ENCODE measurements at regions not wholly inside any gene's neighbourhood (a gene's known extent, or its start where the extent isn't known, plus 50 kb on each side); places are given as distances from the start of the nearest gene placed in this dataset.

DNA sequence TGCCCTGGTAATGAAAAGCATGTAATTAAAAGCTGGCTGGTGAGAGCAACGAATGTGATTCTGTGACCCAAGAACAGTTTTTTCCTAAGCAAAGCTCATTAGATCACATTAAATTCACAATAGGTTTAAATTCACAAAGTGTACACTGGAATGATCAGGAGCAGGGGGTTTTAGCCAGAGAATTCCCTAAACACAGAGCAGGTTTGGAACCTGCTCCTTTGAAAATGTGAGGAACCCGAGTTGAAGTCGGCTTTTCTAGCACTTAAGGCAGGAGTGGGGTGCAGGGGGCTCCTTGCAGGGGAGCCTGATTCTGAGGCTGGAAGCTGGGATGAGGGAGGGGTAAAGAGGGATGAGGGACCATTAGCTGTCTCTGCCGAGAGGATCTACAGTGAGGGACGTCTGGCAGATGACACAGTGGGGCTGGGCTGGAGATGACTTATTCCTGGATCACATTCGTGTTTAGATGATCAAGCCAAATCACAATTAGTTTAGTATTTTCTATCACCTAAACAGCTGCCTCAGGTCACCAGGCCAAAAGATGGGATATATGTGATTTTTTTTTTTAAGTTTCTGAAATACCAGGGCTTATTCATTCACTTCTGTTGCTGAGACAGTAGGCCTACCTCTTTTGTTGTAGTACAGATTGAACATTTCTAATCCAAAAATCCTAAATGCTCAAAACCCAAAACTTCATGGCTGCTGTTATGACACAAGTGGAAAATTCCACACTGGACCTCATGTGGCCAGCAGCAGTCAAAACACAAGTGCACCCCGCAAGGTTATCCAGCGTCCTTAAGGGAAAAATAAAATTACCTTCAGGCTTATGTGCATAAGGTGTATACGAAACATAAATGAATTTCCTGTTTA lies 93.1 kb upstream of the HIVEP1 start:
- DNase-seq, result no peak
- Histone ChIP-seq H3K4me1 (ENCODE audit: low read depth) (peaks cover 12% of the 10 kb centered on the region), H3K9me3 (no peaks in the 10 kb centered on the region), H3K4me3 (no peak overlapping the region), H3K36me3 (ENCODE audit: low read depth) (no peaks in the 10 kb centered on the region)
- intact Hi-C loops (cut with DNase I, micrococcal nuclease), result no loop called here
- no peak for ATAC-seq
- TF ChIP-seq CTCF (IDR thresholded peaks at IDR 0.05), result no peak

DNA sequence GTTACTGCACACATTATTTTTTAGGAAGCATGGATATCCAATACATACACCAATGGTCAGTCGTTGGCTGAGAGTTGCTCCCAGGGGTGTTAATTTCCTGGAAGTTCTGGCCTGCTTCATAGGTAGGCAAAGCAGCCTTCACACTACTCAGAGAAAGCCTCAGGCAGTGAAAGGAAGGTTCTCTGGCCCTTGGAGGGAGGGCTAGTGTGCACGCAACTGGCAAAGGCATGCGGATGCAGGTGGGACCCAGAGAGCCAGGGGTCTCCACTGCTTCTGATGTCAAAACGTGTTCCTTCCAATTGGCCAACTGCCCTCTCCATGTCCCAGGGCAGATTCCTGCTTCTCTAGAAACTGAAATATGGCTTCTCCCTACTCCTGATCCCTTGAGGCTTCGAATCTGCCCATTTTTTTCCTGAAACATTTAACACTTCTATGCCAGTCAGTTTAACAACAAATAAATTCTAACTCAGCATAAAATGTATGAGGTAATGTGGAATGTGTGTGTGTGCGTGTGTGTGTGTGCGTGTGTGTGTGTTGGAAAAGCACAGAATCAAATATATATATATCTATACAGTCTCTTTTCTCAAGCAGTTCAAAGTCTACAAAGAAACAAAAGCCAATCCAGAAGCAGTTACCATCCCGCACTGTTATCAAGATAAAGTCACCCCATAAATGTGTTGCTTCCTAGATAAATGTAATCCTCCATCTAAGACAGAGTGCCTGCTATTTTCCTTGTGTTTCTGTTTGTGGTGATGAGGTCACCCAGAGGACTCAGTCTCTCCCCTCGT lies 94.0 kb upstream of the HIVEP1 start:
- no peak for TF ChIP-seq CTCF (IDR thresholded peaks at IDR 0.05)
- H3K9me3 ChIP-seq, result no peaks in the 10 kb centered on the region
- no peaks in the 10 kb centered on the region for H3K36me3 ChIP-seq (ENCODE audit: low read depth)
- peaks cover 12% of the 10 kb centered on the region for H3K4me1 ChIP-seq (ENCODE audit: low read depth)
- DNase-seq (peak in 2 of 3 donors; percentile 57 to 75), ATAC-seq (peak; percentile 85)
- intact Hi-C loops (cut with DNase I, micrococcal nuclease), result no loop called here
- no peak overlapping the region for H3K4me3 ChIP-seq

GRCh38 chr6:11912420-11912819 lies 99.7 kb upstream of the HIVEP1 start:
- H3K4me3 ChIP-seq, result no peak overlapping the region
- intact Hi-C loops (cut with DNase I, micrococcal nuclease), result no loop called here
- no peaks in the 10 kb centered on the region for H3K36me3 ChIP-seq (ENCODE audit: low read depth)
- ATAC-seq (no peak), DNase-seq (peak in 1 of 3 donors; percentile 15)
- H3K4me1 ChIP-seq (ENCODE audit: low read depth), result no peaks in the 10 kb centered on the region
- TF ChIP-seq CTCF (IDR thresholded peaks at IDR 0.05), result no peak
- no peaks in the 10 kb centered on the region for H3K9me3 ChIP-seq

DNA sequence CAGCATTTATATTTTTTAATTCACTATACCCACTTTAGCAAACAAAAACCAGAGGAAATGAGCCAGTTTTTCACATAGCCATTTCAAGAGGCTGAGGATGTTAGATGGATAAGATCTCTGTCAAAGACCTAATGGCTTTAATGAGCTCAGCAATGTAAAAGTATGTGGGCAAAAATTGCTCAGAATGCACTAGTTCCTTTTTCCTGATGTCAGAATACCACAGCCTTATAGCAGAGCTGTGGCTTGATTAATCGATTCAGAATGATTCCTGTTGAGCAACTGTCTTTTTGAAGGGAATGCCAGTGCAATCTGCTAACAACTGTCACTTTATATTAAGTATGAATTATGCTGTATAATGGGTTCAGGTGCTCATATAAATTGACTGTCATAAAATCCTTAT lies 100.6 kb upstream of the HIVEP1 start:
- intact Hi-C loops (cut with DNase I, micrococcal nuclease), result no loop called here
- ATAC-seq, result no peak
- no peaks in the 10 kb centered on the region for H3K4me1 ChIP-seq (ENCODE audit: low read depth)
- H3K36me3 ChIP-seq (ENCODE audit: low read depth), result no peaks in the 10 kb centered on the region
- no peaks in the 10 kb centered on the region for H3K9me3 ChIP-seq
- TF ChIP-seq CTCF (IDR thresholded peaks at IDR 0.05), result no peak
- H3K4me3 ChIP-seq, result no peak overlapping the region
- DNase-seq, result no peak

- no peak for TF ChIP-seq CTCF (IDR thresholded peaks at IDR 0.05)
- intact Hi-C loops (cut with DNase I, micrococcal nuclease), result no loop called here
- H3K4me3 ChIP-seq, result no peak overlapping the region
- no peaks in the 10 kb centered on the region for H3K36me3 ChIP-seq (ENCODE audit: low read depth)
- H3K4me1 ChIP-seq (ENCODE audit: low read depth), result no peaks in the 10 kb centered on the region
- no peak for DNase-seq
- ATAC-seq, result no peak
- H3K9me3 ChIP-seq, result no peaks in the 10 kb centered on the region
These were observed 102.4 kb upstream of the HIVEP1 start for GRCh38 chr6:11909696-11910132.
